Naive thymus-derived CD4-positive, alpha-beta T cell (primary cell): ENCODE measurements at regions not wholly inside any gene's neighbourhood (a gene's known extent, or its start where the extent isn't known, plus 50 kb on each side); places are given as distances from the start of the nearest gene placed in this dataset.

Experiments used
- ATAC-seq: fragments of 150-1000 bp; cut with Tn5 transposase; 2 replicates; pipeline ENCODE4 v1.10.0; 2021; ENCODE audit warnings: mild to moderate bottlenecking, moderate library complexity
- CTCF ChIA-PET: fragments of 350-600 bp; sonication (Branson Sonifier 250); formaldehyde crosslinking; loops from one replicate; lab custom pipeline; 2021; ENCODE audit warnings: antibody characterized with exemption; lab: Charles Lee
- POLR2A ChIA-PET: fragments of 350-600 bp; sonication (Branson Sonifier 250); formaldehyde crosslinking; loops from one replicate; lab custom pipeline; 2021; ENCODE audit warnings: antibody characterized with exemption, inconsistent platforms; lab: Charles Lee
- DNase-seq, 9 donors: peaks; one replicate each; pipeline versions ENCODE4 v3.0.0 to v3.0.0-alpha.2; 2020 to 2022; ENCODE audit warnings: mixed read lengths in 1 of 9
- H3K27ac ChIP-seq: one replicate; pipeline ENCODE4 v1.7.0; 2013; ENCODE audit warnings: mild to moderate bottlenecking, low read depth, low read length, moderate library complexity
- H3K27me3 ChIP-seq, 2 donors: one replicate each; pipeline ENCODE4 v1.7.0; 2013; ENCODE audit warnings: low read length in 2 of 2, mild to moderate bottlenecking in 2 of 2, moderate library complexity in 2 of 2; ENCODE audit not compliant: control insufficient read depth in 2 of 2, insufficient read depth in 2 of 2
- H3K36me3 ChIP-seq, 3 experiments: 1 replicate in 2 of 3; 2 replicates in 1 of 3; pipeline ENCODE4 v1.7.0; 2013; ENCODE audit warnings: low read length in 3 of 3, mild to moderate bottlenecking in 3 of 3, moderate library complexity in 1 of 3; ENCODE audit not compliant: insufficient read depth in 3 of 3, control insufficient read depth in 2 of 3
- H3K4me1 ChIP-seq, 2 donors: one replicate each; pipeline ENCODE4 v1.7.0; 2013; ENCODE audit warnings: low read length in 2 of 2, mild to moderate bottlenecking in 2 of 2, moderate library complexity in 1 of 2; ENCODE audit not compliant: control insufficient read depth in 2 of 2, insufficient read depth in 2 of 2
- H3K4me3 ChIP-seq: 2 replicates; pipeline ENCODE4 v1.7.0; 2013; ENCODE audit warnings: mild to moderate bottlenecking, low read length
- H3K9me3 ChIP-seq, 3 experiments: 1 replicate in 2 of 3; 2 replicates in 1 of 3; pipeline ENCODE4 v1.7.0; 2013; ENCODE audit warnings: low read length in 3 of 3; ENCODE audit not compliant: control insufficient read depth in 2 of 3
- H3K27ac Mint-ChIP-seq, 9 donors: one replicate each; pipeline ENCODE4 v1.8.0; 2020 to 2022; ENCODE audit warnings: mixed read lengths in 9 of 9, mild to moderate bottlenecking in 8 of 9, moderate library complexity in 5 of 9, inconsistent platforms in 2 of 9
- H3K27me3 Mint-ChIP-seq, 5 donors: one replicate each; pipeline ENCODE4 v1.8.0; 2021 to 2022; ENCODE audit warnings: mixed read lengths in 5 of 5, mild to moderate bottlenecking in 1 of 5
- H3K36me3 Mint-ChIP-seq, 5 donors: one replicate each; pipeline ENCODE4 v1.8.0; 2020 to 2022; ENCODE audit warnings: mixed read lengths in 5 of 5, mild to moderate bottlenecking in 3 of 5, inconsistent platforms in 1 of 5
- H3K4me1 Mint-ChIP-seq, 7 donors: one replicate each; pipeline ENCODE4 v1.8.0; 2020 to 2022; ENCODE audit warnings: mixed read lengths in 7 of 7, mild to moderate bottlenecking in 3 of 7, inconsistent platforms in 1 of 7
- H3K4me3 Mint-ChIP-seq, 10 donors: one replicate each; pipeline ENCODE4 v1.8.0; 2020 to 2022; ENCODE audit warnings: mild to moderate bottlenecking in 10 of 10, mixed read lengths in 10 of 10, moderate library complexity in 6 of 10, inconsistent platforms in 2 of 10
- H3K9me3 Mint-ChIP-seq, 11 donors: one replicate each; pipeline ENCODE4 v1.8.0; 2020 to 2022; ENCODE audit warnings: mixed read lengths in 11 of 11, mild to moderate bottlenecking in 4 of 11, inconsistent platforms in 1 of 11, moderate library complexity in 1 of 11
- intact Hi-C, 2 donors: fragments of 100-400 bp; cut with micrococcal nuclease; formaldehyde crosslinking; loops; one replicate each; pipeline ENCODE4 v1.15.1; 2023

- no peaks in the 10 kb centered on the region for H3K36me3 Mint-ChIP-seq
- no peak overlapping the region for H3K27ac Mint-ChIP-seq
- Histone ChIP-seq H3K27ac (no peak overlapping the region), H3K36me3 (no peaks in the 10 kb centered on the region), H3K9me3 (no peaks in the 10 kb centered on the region), H3K27me3 (no peaks in the 10 kb centered on the region), H3K4me3 (no peak overlapping the region), H3K4me1 (no peaks in the 10 kb centered on the region)
- POLR2A ChIA-PET, result no interaction called here
- CTCF ChIA-PET, result no interaction called here
- peaks cover 0 to 6% (median 0%) of the 10 kb centered on the region in 11 donors for H3K9me3 Mint-ChIP-seq
- no peaks in the 10 kb centered on the region for H3K27me3 Mint-ChIP-seq
- intact Hi-C loops, result no loop called here
- no peak for ATAC-seq
- no peak for DNase-seq
- no peak overlapping the region for H3K4me3 Mint-ChIP-seq
- H3K4me1 Mint-ChIP-seq, result no peaks in the 10 kb centered on the region
Measured at GRCh38 chr4:177952723-177953122, 510.5 kb upstream of the AGA start.

DNA sequence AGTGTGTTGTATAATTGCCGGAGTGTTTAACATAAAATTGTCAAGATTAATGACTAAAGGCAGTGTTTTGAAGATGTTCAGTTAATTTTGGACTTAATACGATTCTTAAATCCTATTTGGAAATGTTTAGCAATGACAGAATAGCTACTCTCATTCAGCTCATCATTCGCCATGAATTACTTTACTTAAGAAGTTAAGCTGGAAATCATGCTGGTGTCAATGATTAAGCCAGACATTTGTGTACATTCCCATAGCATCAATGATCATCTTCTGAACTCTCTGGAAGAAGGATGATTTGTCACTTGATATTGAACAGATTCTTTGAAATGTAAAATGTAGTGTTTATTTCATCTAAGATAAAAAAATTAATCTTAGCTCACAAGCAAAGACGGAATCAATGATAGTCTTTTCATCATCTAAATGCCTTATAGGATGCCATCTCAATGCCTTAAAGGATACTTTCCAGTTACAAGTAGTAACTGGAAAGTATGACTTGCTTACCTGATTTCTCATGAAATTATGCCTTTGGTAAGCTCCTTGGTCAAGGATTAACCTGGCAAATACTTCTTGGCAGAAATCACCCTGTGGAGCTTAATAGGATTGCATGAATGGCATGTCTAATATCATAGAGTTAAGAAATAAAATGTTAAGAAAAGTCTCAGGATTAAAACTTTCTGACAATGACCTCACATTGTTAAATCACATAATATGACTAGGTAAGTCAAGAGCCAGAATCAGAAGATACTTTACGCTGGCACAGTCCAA is 515.5 kb upstream of the AGA start:
- Histone ChIP-seq H3K27me3 (no peaks in the 10 kb centered on the region), H3K36me3 (no peaks in the 10 kb centered on the region), H3K27ac (no peak overlapping the region), H3K9me3 (no peaks in the 10 kb centered on the region), H3K4me1 (no peaks in the 10 kb centered on the region), H3K4me3 (no peak overlapping the region)
- H3K27ac Mint-ChIP-seq, result no peak overlapping the region
- ChIA-PET POLR2A (no interaction called here), CTCF (no interaction called here)
- ATAC-seq (no peak), DNase-seq (no peak)
- peaks cover 0 to 4% (median 0%) of the 10 kb centered on the region in 11 donors for H3K9me3 Mint-ChIP-seq
- no peaks in the 10 kb centered on the region for H3K27me3 Mint-ChIP-seq
- intact Hi-C loops, result no loop called here
- H3K4me1 Mint-ChIP-seq, result no peaks in the 10 kb centered on the region
- H3K36me3 Mint-ChIP-seq, result no peaks in the 10 kb centered on the region
- H3K4me3 Mint-ChIP-seq, result no peak overlapping the region

GRCh38 chr4:177960566-177960965 is 518.3 kb upstream of the AGA start:
- Mint-ChIP-seq H3K4me3 (no peak overlapping the region), H3K36me3 (no peaks in the 10 kb centered on the region), H3K27me3 (no peaks in the 10 kb centered on the region), H3K27ac (no peak overlapping the region), H3K4me1 (no peaks in the 10 kb centered on the region), H3K9me3 (peaks cover 0 to 5% (median 0%) of the 10 kb centered on the region in 11 donors)
- Histone ChIP-seq H3K27me3 (no peaks in the 10 kb centered on the region), H3K36me3 (no peaks in the 10 kb centered on the region), H3K4me1 (no peaks in the 10 kb centered on the region), H3K4me3 (no peak overlapping the region), H3K9me3 (no peaks in the 10 kb centered on the region), H3K27ac (no peak overlapping the region)
- intact Hi-C loops, result no loop called here
- POLR2A ChIA-PET, result no interaction called here
- ATAC-seq (no peak), DNase-seq (no peak)
- CTCF ChIA-PET, result no interaction called here

GRCh38 chr4:177961761-177962380 is 519.6 kb upstream of the AGA start:
- H3K4me3 Mint-ChIP-seq, result no peak overlapping the region
- no peaks in the 10 kb centered on the region for H3K36me3 Mint-ChIP-seq
- DNase-seq, result no peak
- intact Hi-C loops, result no loop called here
- CTCF ChIA-PET, result no interaction called here
- H3K4me3 ChIP-seq, result no peak overlapping the region
- ATAC-seq, result no peak
- no peaks in the 10 kb centered on the region for H3K27me3 Mint-ChIP-seq
- no peaks in the 10 kb centered on the region for H3K27me3 ChIP-seq
- no peaks in the 10 kb centered on the region for H3K4me1 Mint-ChIP-seq
- no peak overlapping the region for H3K27ac Mint-ChIP-seq
- no peaks in the 10 kb centered on the region for H3K36me3 ChIP-seq
- peaks cover 0 to 5% (median 0%) of the 10 kb centered on the region in 11 donors for H3K9me3 Mint-ChIP-seq
- no peaks in the 10 kb centered on the region for H3K4me1 ChIP-seq
- H3K27ac ChIP-seq, result no peak overlapping the region
- no peaks in the 10 kb centered on the region for H3K9me3 ChIP-seq
- POLR2A ChIA-PET, result no interaction called here

GRCh38 chr4:177964061-177964460 is 521.8 kb upstream of the AGA start:
- ChIA-PET CTCF (no interaction called here), POLR2A (no interaction called here)
- Mint-ChIP-seq H3K27ac (no peak overlapping the region), H3K4me1 (no peaks in the 10 kb centered on the region), H3K36me3 (no peaks in the 10 kb centered on the region), H3K27me3 (no peaks in the 10 kb centered on the region), H3K4me3 (no peak overlapping the region), H3K9me3 (peaks cover 0 to 5% (median 0%) of the 10 kb centered on the region in 11 donors)
- Histone ChIP-seq H3K4me3 (no peak overlapping the region), H3K9me3 (no peaks in the 10 kb centered on the region), H3K27ac (no peak overlapping the region), H3K27me3 (no peaks in the 10 kb centered on the region), H3K36me3 (no peaks in the 10 kb centered on the region), H3K4me1 (no peaks in the 10 kb centered on the region)
- ATAC-seq (no peak), DNase-seq (no peak)
- intact Hi-C loops, result no loop called here

DNA sequence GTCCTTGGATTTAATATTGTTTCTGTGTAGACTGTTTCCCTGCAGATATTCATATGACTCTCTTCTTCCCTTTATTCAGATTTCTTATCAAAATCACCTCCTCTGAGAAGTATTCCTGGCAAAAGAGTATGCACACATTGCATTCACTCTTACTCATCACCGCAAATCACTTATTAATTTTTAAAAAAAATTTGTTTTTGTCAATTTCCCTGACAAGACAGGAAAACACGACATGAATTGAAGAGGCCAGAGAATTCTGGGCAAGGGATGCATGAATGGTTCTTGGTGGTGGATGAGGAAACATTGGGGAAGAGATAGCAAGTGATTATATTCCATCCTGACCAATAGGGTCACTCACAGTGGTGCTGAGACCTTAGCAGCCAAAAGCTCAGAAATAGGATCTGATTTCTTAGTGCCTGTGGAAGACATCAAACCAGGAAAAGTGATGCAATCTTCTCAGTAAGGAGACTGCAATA is 522.5 kb upstream of the AGA start:
- Mint-ChIP-seq H3K4me3 (no peak overlapping the region), H3K9me3 (peaks cover 0 to 5% (median 0%) of the 10 kb centered on the region in 11 donors), H3K27me3 (no peaks in the 10 kb centered on the region), H3K4me1 (no peaks in the 10 kb centered on the region), H3K36me3 (no peaks in the 10 kb centered on the region), H3K27ac (no peak overlapping the region)
- DNase-seq (no peak), ATAC-seq (no peak)
- intact Hi-C loops, result no loop called here
- POLR2A ChIA-PET, result no interaction called here
- Histone ChIP-seq H3K27ac (no peak overlapping the region), H3K4me1 (no peaks in the 10 kb centered on the region), H3K4me3 (no peak overlapping the region), H3K27me3 (no peaks in the 10 kb centered on the region), H3K36me3 (no peaks in the 10 kb centered on the region), H3K9me3 (no peaks in the 10 kb centered on the region)
- CTCF ChIA-PET, result no interaction called here

GRCh38 chr4:177967328-177967727 is 525.1 kb upstream of the AGA start:
- Mint-ChIP-seq H3K27ac (no peak overlapping the region), H3K4me3 (no peak overlapping the region), H3K36me3 (no peaks in the 10 kb centered on the region), H3K9me3 (peaks cover 0 to 5% (median 0%) of the 10 kb centered on the region in 11 donors), H3K27me3 (no peaks in the 10 kb centered on the region), H3K4me1 (no peaks in the 10 kb centered on the region)
- ATAC-seq, result no peak
- no peaks in the 10 kb centered on the region for H3K4me1 ChIP-seq
- DNase-seq, result no peak
- H3K27ac ChIP-seq, result no peak overlapping the region
- H3K9me3 ChIP-seq, result no peaks in the 10 kb centered on the region
- intact Hi-C loops, result no loop called here
- no peaks in the 10 kb centered on the region for H3K36me3 ChIP-seq
- ChIA-PET POLR2A (no interaction called here), CTCF (no interaction called here)
- H3K27me3 ChIP-seq, result no peaks in the 10 kb centered on the region
- H3K4me3 ChIP-seq, result no peak overlapping the region
